Endothelial cell of umbilical vein (primary cell): ENCODE measurements at regions not wholly inside any gene's neighbourhood (a gene's known extent, or its start where the extent isn't known, plus 50 kb on each side); places are given as distances from the start of the nearest gene placed in this dataset.

Experiments
- BruUV-seq: library from RNA; stranded (reverse); fragments of 400-500 nt; replicated peaks from 2 replicates; lab custom pipeline; 2021; lab: Mats Ljungman, UMichigan
- CTCF ChIA-PET: fragments of 300-600, 350-600 bp; sonication (Branson Sonifier 250); formaldehyde crosslinking; loops from one replicate; lab custom pipeline; 2021; ENCODE audit warnings: antibody characterized with exemption, inconsistent platforms; lab: Charles Lee
- POLR2A ChIA-PET: fragments of 300-600, 350-600 bp; sonication (Branson Sonifier 250); formaldehyde crosslinking; loops from one replicate; lab custom pipeline; 2021; ENCODE audit warnings: antibody characterized with exemption, inconsistent platforms; lab: Charles Lee
- DNase-seq: peaks from one replicate; pipeline ENCODE4 v3.0.0-alpha.2; 2011; ENCODE audit warnings: low read depth, low spot score
- FAIRE-seq: peaks from 2 replicates; lab custom pipeline; 2011; peaks lifted over from hg19 to GRCh38; lab: Jason Lieb, UNC
- H2AFZ ChIP-seq: 2 replicates; pipeline ENCODE4 v1.6.0; 2012; ENCODE audit warnings: low read depth, low read length, control low read depth, inconsistent platforms
- H3K27ac ChIP-seq: 2 replicates; pipeline ENCODE4 v1.5.1; 2011; ENCODE audit warnings: low read depth, mild to moderate bottlenecking, control low read depth, low read length, moderate library complexity; ENCODE audit not compliant: insufficient read depth
- H3K27me3 ChIP-seq, 2 experiments: 2 replicates each; pipeline versions ENCODE4 v1.6.0 to v1.6.1; 2011; ENCODE audit warnings: low read length in 2 of 2, mixed read lengths in 1 of 2; ENCODE audit not compliant: control insufficient read depth in 2 of 2, insufficient read depth in 2 of 2
- H3K36me3 ChIP-seq, 2 experiments: 2 replicates in 1 of 2; 3 replicates in 1 of 2; pipeline ENCODE4 v1.5.1; 2011; ENCODE audit warnings: low read length in 2 of 2, mild to moderate bottlenecking in 1 of 2, moderate library complexity in 1 of 2; ENCODE audit not compliant: control insufficient read depth in 2 of 2, insufficient read depth in 2 of 2; ENCODE audit errors: extremely low read depth in 1 of 2
- H3K4me1 ChIP-seq: 3 replicates; pipeline ENCODE4 v1.5.1; 2011; ENCODE audit warnings: mild to moderate bottlenecking, low read length; ENCODE audit not compliant: control insufficient read depth, insufficient read depth; ENCODE audit errors: extremely low read depth
- H3K4me2 ChIP-seq: 2 replicates; pipeline ENCODE4 v1.6.1; 2011; ENCODE audit warnings: low read length, control low read depth, mixed read lengths; ENCODE audit not compliant: insufficient read depth
- H3K4me3 ChIP-seq, 3 experiments: fragments of 200-600 bp in 1 of 3; sonication (generic), shearing (Covaris generic) in 1 of 3; replicated peaks in 1 of 3; 2 replicates each; pipeline ENCODE4 v1.5.1; 2011 to 2016; ENCODE audit warnings: control low read depth in 3 of 3, low read length in 3 of 3, mild to moderate bottlenecking in 2 of 3, inconsistent platforms in 1 of 3, low read depth in 1 of 3, moderate library complexity in 1 of 3; ENCODE audit not compliant: insufficient read depth in 1 of 3
- H3K79me2 ChIP-seq: 2 replicates; pipeline ENCODE4 v1.6.0; 2012; ENCODE audit warnings: low read length, inconsistent platforms; ENCODE audit not compliant: control insufficient read depth, insufficient read depth
- H3K9ac ChIP-seq: replicated peaks from 2 replicates; pipeline ENCODE3; 2011; ENCODE audit warnings: low read length, control low read depth; ENCODE audit not compliant: insufficient read depth; ENCODE audit errors: extremely low read depth
- H3K9me1 ChIP-seq: replicated peaks from 3 replicates; pipeline ENCODE4 v1.6.0; 2011; ENCODE audit warnings: mild to moderate bottlenecking, low read length; ENCODE audit not compliant: control insufficient read depth, insufficient read depth; ENCODE audit errors: extremely low read depth
- H3K9me3 ChIP-seq: replicated peaks from 2 replicates; pipeline ENCODE4 v1.5.1; 2012; ENCODE audit warnings: low read length, inconsistent platforms; ENCODE audit not compliant: control insufficient read depth, insufficient read depth
- H4K20me1 ChIP-seq: replicated peaks from 2 replicates; pipeline ENCODE3; 2011; ENCODE audit warnings: mild to moderate bottlenecking, low read length; ENCODE audit not compliant: control insufficient read depth, insufficient read depth; ENCODE audit errors: extremely low read depth
- EZH2 ChIP-seq: IDR thresholded peaks from 2 replicates; pipeline ENCODE4 v1.6.1; 2012; ENCODE audit warnings: borderline replicate concordance, low read depth, mild to moderate bottlenecking, moderate library complexity, low read length, inconsistent platforms; ENCODE audit not compliant: severe bottlenecking
- FOS ChIP-seq: IDR thresholded peaks from 2 replicates; pipeline ENCODE4 v1.6.1; 2011; ENCODE audit warnings: mild to moderate bottlenecking, low read length, moderate library complexity, borderline replicate concordance; ENCODE audit not compliant: insufficient read depth
- GATA2 ChIP-seq: IDR thresholded peaks from 2 replicates; pipeline ENCODE4 v1.7.0; 2011; ENCODE audit warnings: low read depth, mild to moderate bottlenecking, moderate library complexity, mixed read lengths, low read length; ENCODE audit not compliant: insufficient read length, insufficient read depth
- JUN ChIP-seq: IDR thresholded peaks from 2 replicates; pipeline ENCODE4 v1.6.1; 2011; ENCODE audit warnings: borderline replicate concordance, low read depth; ENCODE audit not compliant: insufficient read length, insufficient read depth
- MYC ChIP-seq: IDR thresholded peaks from one replicate; pipeline ENCODE4 v1.6.1; 2011; ENCODE audit warnings: mild to moderate bottlenecking, low read depth, low read length
- POLR2A ChIP-seq: IDR thresholded peaks from 2 replicates; pipeline ENCODE4 v1.6.1; 2012; ENCODE audit warnings: low read depth, mild to moderate bottlenecking, control low read depth, low read length
- POLR2AphosphoS5 ChIP-seq: IDR thresholded peaks from 2 replicates; pipeline ENCODE4 v1.6.1; 2012; ENCODE audit warnings: low read depth, mild to moderate bottlenecking, control low read depth, low read length, moderate library complexity; ENCODE audit not compliant: insufficient read depth
- dilution Hi-C: fragments of 300-500 bp; cut with MboI; formaldehyde crosslinking; loops from one replicate; pipeline ENCODE4 v1.15.0; 2019; ENCODE audit warnings: low sequenced_read_pairs; ENCODE audit not compliant: extremely low pct_ligation_motif_present
- intact Hi-C: fragments of 100-400 bp; cut with micrococcal nuclease; formaldehyde crosslinking; loops from one replicate; pipeline ENCODE4 v1.10.0; 2022
- TF ChIP-seq, protein P1 (sequence below): IDR thresholded peaks from 2 replicates; pipeline ENCODE4 v1.6.1; 2011; ENCODE audit not compliant: insufficient read depth, insufficient read length
- TF ChIP-seq, protein P2 (sequence below), 2 donors: IDR thresholded peaks; 1 replicate in 1 of 2; 2 replicates in 1 of 2; pipeline ENCODE4 v1.5.1; 2011; ENCODE audit warnings: low read length in 2 of 2, mild to moderate bottlenecking in 2 of 2, moderate library complexity in 2 of 2, control low read depth in 1 of 2, inconsistent platforms in 1 of 2, low read depth in 1 of 2; ENCODE audit not compliant: insufficient read depth in 1 of 2; ENCODE audit errors: extremely low read depth in 1 of 2

DNA sequence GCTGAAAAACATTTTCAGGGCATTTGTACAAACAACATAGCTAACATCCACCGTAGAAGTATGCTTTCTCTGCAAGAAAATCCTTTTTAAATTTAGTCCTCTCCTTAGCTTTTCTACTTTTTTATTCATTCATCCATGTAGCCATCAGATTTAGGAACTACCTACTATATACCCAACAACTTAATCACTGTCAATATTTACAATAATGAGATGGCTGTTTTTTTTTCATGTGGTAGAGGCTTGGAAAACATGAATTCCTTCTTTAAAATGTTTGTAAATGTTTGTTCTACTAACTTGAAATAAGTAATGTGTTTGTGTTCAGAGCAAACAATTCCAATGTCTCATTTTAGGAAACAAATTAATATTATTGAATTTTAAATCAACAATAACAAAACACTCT, 78.2 kb upstream of the CAV2 start:
- Histone ChIP-seq H2AFZ (no peak overlapping the region), H4K20me1 (no peaks in the 10 kb centered on the region), H3K27ac (no peak overlapping the region), H3K36me3 (no peaks in the 10 kb centered on the region), H3K9ac (no peak overlapping the region), H3K4me1 (peaks cover 30% of the 10 kb centered on the region), H3K9me3 (no peaks in the 10 kb centered on the region), H3K4me2 (no peak overlapping the region), H3K79me2 (no peaks in the 10 kb centered on the region), H3K27me3 (no peaks in the 10 kb centered on the region), H3K4me3 (no peak overlapping the region), H3K9me1 (no peaks in the 10 kb centered on the region)
- intact Hi-C loops (no loop called here), dilution Hi-C loops (no loop called here)
- CTCF ChIA-PET = no interaction called here
- POLR2A ChIA-PET = no interaction called here
- no TSS peak for BruUV-seq
- DNase-seq (no peak), FAIRE-seq (no peak)
- no peak for TF ChIP-seq JUN
- TF ChIP-seq, protein P1, sequence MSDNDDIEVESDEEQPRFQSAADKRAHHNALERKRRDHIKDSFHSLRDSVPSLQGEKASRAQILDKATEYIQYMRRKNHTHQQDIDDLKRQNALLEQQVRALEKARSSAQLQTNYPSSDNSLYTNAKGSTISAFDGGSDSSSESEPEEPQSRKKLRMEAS = no peak
- no peak for TF ChIP-seq GATA2
- TF ChIP-seq FOS = no peak
- no peak for TF ChIP-seq MYC
- no peak for TF ChIP-seq EZH2
- TF ChIP-seq POLR2AphosphoS5 = no peak
- TF ChIP-seq, protein P2, sequence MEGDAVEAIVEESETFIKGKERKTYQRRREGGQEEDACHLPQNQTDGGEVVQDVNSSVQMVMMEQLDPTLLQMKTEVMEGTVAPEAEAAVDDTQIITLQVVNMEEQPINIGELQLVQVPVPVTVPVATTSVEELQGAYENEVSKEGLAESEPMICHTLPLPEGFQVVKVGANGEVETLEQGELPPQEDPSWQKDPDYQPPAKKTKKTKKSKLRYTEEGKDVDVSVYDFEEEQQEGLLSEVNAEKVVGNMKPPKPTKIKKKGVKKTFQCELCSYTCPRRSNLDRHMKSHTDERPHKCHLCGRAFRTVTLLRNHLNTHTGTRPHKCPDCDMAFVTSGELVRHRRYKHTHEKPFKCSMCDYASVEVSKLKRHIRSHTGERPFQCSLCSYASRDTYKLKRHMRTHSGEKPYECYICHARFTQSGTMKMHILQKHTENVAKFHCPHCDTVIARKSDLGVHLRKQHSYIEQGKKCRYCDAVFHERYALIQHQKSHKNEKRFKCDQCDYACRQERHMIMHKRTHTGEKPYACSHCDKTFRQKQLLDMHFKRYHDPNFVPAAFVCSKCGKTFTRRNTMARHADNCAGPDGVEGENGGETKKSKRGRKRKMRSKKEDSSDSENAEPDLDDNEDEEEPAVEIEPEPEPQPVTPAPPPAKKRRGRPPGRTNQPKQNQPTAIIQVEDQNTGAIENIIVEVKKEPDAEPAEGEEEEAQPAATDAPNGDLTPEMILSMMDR (IDR thresholded peaks at IDR 0.05; ENCODE audit: extremely low read depth in 1 of 2, insufficient read depth in 1 of 2, low read depth in 1 of 2, low read length in 2 of 2) = no peak
- no peak for TF ChIP-seq POLR2A
